HepG2 (cell line): ENCODE measurements at regions not wholly inside any gene's neighbourhood (a gene's known extent, or its start where the extent isn't known, plus 50 kb on each side); places are given as distances from the start of the nearest gene placed in this dataset.

Experiments used
- ATF7 ChIP-seq, 2 experiments: fragments of 450-650 bp in 1 of 2; sonication (generic) in 1 of 2; formaldehyde crosslinking in 1 of 2; IDR thresholded peaks; 2 replicates each; pipeline versions ENCODE4 v1.4.0 to v1.6.1; 2016 to 2020; ENCODE audit warnings: antibody characterized with exemption in 1 of 2, mild to moderate bottlenecking in 1 of 2, missing genetic modification reagents in 1 of 2
- ATF7-NPFF ChIP-seq: sonication (generic); formaldehyde crosslinking; IDR thresholded peaks from 2 replicates; pipeline ENCODE4 v1.8.1; 2023; ENCODE audit warnings: mild to moderate bottlenecking, low read depth, missing genetic modification reagents, moderate library complexity
- CBX2 ChIP-seq, 2 experiments: fragments of 200-600 bp in 1 of 2; sonication (generic); formaldehyde crosslinking in 1 of 2; IDR thresholded peaks; 2 replicates each; pipeline versions ENCODE4 v1.7.0 to v1.8.1; 2018 to 2022; ENCODE audit warnings: low read depth in 2 of 2, low read length in 1 of 2, mild to moderate bottlenecking in 1 of 2, missing genetic modification reagents in 1 of 2
- ETV6 ChIP-seq: sonication (generic); formaldehyde crosslinking; conservative IDR thresholded peaks from 2 replicates; pipeline ENCODE4 v1.4.0; 2020; ENCODE audit warnings: missing genetic modification reagents
- FOXJ3 ChIP-seq: sonication (generic); formaldehyde crosslinking; IDR thresholded peaks from 2 replicates; pipeline ENCODE4 v1.4.0; 2020; ENCODE audit warnings: missing genetic modification reagents, mild to moderate bottlenecking, borderline replicate concordance
- HMGA1 ChIP-seq: sonication (generic); formaldehyde crosslinking; conservative IDR thresholded peaks from 2 replicates; pipeline ENCODE4 v1.4.0; 2020; ENCODE audit warnings: missing genetic modification reagents
- KMT2B ChIP-seq: IDR thresholded peaks from 2 replicates; pipeline ENCODE4 v1.6.1; 2016; ENCODE audit warnings: missing genetic modification reagents, missing compliant biosample characterization
- PITX1 ChIP-seq: sonication (generic); formaldehyde crosslinking; IDR thresholded peaks from 2 replicates; pipeline ENCODE4 v1.5.1; 2020; ENCODE audit warnings: mild to moderate bottlenecking, missing genetic modification reagents
- ZKSCAN5 ChIP-seq: sonication (generic); formaldehyde crosslinking; IDR thresholded peaks from 2 replicates; pipeline ENCODE4 v1.5.1; 2020; ENCODE audit warnings: mild to moderate bottlenecking, missing genetic modification reagents
- ZNF570 ChIP-seq: sonication (generic); formaldehyde crosslinking; IDR thresholded peaks from 2 replicates; pipeline ENCODE4 v1.4.0; 2020; ENCODE audit warnings: mild to moderate bottlenecking, missing genetic modification reagents, borderline replicate concordance
- TF ChIP-seq, protein P1 (sequence below): sonication (generic); formaldehyde crosslinking; IDR thresholded peaks from 2 replicates; pipeline ENCODE4 v1.5.1; 2020; ENCODE audit warnings: missing genetic modification reagents, mild to moderate bottlenecking, borderline replicate concordance
- TF ChIP-seq, protein P2 (sequence below): sonication (generic); formaldehyde crosslinking; IDR thresholded peaks from 2 replicates; pipeline ENCODE4 v1.5.0; 2020; ENCODE audit warnings: missing genetic modification reagents, mild to moderate bottlenecking, borderline replicate concordance
- TF ChIP-seq, protein P3 (sequence below): sonication (generic); formaldehyde crosslinking; IDR thresholded peaks from 2 replicates; pipeline ENCODE4 v1.8.1; 2023; ENCODE audit warnings: mild to moderate bottlenecking, moderate library complexity, missing genetic modification reagents
- TF ChIP-seq, protein P4 (sequence below): sonication (generic); formaldehyde crosslinking; IDR thresholded peaks from 2 replicates; pipeline ENCODE4 v1.4.0; 2020; ENCODE audit warnings: missing genetic modification reagents
- TF ChIP-seq, protein P5 (sequence below): IDR thresholded peaks from 2 replicates; pipeline ENCODE4 v1.6.1; 2012; ENCODE audit warnings: low read depth, low read length, improper control_type of control experiment
- TF ChIP-seq, protein P6 (sequence below): sonication (generic); formaldehyde crosslinking; IDR thresholded peaks from 2 replicates; pipeline ENCODE4 v1.4.0; 2020; ENCODE audit warnings: mild to moderate bottlenecking, missing genetic modification reagents, borderline replicate concordance

DNA sequence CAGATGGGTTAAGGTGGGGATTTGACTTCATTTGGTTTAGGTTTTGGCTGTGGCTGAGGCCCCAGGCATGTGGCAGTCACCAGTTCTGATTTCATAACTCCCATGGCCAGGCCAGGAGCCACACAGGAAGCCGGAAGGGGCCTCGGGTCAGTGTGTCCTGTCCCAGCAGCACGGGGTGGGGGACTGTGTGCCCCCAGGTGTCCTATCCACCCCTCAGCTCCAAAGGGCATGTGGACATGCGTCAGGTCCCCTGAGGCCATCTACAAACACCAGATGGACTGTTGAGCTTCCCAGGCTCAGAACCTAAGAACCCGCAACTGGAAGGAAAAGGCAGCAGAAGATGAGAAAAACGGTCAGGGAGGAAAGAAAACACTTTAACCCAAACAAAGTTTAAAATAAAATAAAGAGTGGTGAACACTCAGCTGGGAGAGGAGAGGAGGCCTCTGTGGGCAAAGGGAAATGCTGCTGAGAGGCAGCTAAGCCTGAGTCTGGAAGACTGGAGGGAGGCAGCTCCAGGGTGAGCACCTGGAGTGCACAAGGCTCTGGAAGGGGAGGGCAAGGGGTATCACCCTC is 260.8 kb downstream of the AUH start (continued):
- TF ChIP-seq CBX2 (IDR thresholded peaks at IDR 0.05; ENCODE audit: low read depth, low read length): no peak
- 0 out of 2 replicates have a peak, but pooled peaks have one; percentile 42 for TF ChIP-seq CBX2 (CRISPR knock-in tag; IDR thresholded peaks at IDR 0.05; ENCODE audit: low read depth)
- no peak for TF ChIP-seq HMGA1 (CRISPR knock-in tag)
- no peak for TF ChIP-seq ZNF570 (CRISPR knock-in tag)
- no peak for TF ChIP-seq ATF7 (IDR thresholded peaks at IDR 0.05)
- TF ChIP-seq ATF7 (CRISPR knock-in tag; IDR thresholded peaks at IDR 0.05): no peak
- no peak for TF ChIP-seq KMT2B (CRISPR knock-in tag)
- TF ChIP-seq, protein P1, sequence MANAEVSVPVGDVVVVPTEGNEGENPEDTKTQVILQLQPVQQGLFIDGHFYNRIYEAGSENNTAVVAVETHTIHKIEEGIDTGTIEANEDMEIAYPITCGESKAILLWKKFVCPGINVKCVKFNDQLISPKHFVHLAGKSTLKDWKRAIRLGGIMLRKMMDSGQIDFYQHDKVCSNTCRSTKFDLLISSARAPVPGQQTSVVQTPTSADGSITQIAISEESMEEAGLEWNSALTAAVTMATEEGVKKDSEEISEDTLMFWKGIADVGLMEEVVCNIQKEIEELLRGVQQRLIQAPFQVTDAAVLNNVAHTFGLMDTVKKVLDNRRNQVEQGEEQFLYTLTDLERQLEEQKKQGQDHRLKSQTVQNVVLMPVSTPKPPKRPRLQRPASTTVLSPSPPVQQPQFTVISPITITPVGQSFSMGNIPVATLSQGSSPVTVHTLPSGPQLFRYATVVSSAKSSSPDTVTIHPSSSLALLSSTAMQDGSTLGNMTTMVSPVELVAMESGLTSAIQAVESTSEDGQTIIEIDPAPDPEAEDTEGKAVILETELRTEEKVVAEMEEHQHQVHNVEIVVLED: peak; percentile 43; the same call in 1 of the 2 replicates
- TF ChIP-seq, protein P2, sequence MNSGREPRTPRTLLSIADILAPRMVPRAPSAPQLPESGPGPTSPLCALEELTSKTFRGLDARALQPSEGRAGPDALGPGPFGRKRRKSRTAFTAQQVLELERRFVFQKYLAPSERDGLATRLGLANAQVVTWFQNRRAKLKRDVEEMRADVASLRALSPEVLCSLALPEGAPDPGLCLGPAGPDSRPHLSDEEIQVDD (CRISPR knock-in tag): no peak
- TF ChIP-seq FOXJ3 (CRISPR knock-in tag): peak; percentile 85
- peak; percentile 72; the same call in 1 of the 2 replicates for TF ChIP-seq ATF7-NPFF (CRISPR knock-in tag)
- TF ChIP-seq, protein P3, sequence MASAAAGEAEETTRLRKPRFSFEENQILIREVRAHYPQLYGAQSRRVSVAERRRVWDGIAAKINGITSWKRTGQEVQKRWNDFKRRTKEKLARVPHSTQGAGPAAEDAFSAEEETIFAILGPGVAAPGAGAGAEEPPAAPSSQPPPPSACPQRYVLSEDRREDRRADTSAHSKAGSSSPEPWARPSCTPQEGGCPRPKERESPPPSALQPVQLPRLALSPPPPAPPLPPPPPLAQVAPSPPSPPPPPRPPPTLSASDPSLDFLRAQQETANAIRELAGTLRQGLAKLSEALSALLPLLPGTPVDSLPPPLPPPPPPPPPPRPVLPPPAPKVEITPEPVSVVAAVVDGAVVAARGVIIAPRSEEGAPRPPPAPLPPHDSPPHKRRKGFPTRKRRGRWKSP: no peak
- TF ChIP-seq, protein P4, sequence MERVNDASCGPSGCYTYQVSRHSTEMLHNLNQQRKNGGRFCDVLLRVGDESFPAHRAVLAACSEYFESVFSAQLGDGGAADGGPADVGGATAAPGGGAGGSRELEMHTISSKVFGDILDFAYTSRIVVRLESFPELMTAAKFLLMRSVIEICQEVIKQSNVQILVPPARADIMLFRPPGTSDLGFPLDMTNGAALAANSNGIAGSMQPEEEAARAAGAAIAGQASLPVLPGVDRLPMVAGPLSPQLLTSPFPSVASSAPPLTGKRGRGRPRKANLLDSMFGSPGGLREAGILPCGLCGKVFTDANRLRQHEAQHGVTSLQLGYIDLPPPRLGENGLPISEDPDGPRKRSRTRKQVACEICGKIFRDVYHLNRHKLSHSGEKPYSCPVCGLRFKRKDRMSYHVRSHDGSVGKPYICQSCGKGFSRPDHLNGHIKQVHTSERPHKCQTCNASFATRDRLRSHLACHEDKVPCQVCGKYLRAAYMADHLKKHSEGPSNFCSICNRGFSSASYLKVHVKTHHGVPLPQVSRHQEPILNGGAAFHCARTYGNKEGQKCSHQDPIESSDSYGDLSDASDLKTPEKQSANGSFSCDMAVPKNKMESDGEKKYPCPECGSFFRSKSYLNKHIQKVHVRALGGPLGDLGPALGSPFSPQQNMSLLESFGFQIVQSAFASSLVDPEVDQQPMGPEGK: peak; percentile 100
- TF ChIP-seq ZKSCAN5: no peak
- no peak for TF ChIP-seq ETV6
- TF ChIP-seq PITX1 (CRISPR knock-in tag): no peak; the same call in 1 of the 2 replicates
- TF ChIP-seq, protein P5, sequence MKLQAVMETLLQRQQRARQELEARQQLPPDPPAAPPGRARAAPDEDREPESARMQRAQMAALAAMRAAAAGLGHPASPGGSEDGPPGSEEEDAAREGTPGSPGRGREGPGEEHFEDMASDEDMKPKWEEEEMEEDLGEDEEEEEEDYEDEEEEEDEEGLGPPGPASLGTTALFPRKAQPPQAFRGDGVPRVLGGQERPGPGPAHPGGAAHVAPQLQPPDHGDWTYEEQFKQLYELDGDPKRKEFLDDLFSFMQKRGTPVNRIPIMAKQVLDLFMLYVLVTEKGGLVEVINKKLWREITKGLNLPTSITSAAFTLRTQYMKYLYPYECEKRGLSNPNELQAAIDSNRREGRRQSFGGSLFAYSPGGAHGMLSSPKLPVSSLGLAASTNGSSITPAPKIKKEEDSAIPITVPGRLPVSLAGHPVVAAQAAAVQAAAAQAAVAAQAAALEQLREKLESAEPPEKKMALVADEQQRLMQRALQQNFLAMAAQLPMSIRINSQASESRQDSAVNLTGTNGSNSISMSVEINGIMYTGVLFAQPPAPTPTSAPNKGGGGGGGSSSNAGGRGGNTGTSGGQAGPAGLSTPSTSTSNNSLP: no peak
- TF ChIP-seq, protein P6, sequence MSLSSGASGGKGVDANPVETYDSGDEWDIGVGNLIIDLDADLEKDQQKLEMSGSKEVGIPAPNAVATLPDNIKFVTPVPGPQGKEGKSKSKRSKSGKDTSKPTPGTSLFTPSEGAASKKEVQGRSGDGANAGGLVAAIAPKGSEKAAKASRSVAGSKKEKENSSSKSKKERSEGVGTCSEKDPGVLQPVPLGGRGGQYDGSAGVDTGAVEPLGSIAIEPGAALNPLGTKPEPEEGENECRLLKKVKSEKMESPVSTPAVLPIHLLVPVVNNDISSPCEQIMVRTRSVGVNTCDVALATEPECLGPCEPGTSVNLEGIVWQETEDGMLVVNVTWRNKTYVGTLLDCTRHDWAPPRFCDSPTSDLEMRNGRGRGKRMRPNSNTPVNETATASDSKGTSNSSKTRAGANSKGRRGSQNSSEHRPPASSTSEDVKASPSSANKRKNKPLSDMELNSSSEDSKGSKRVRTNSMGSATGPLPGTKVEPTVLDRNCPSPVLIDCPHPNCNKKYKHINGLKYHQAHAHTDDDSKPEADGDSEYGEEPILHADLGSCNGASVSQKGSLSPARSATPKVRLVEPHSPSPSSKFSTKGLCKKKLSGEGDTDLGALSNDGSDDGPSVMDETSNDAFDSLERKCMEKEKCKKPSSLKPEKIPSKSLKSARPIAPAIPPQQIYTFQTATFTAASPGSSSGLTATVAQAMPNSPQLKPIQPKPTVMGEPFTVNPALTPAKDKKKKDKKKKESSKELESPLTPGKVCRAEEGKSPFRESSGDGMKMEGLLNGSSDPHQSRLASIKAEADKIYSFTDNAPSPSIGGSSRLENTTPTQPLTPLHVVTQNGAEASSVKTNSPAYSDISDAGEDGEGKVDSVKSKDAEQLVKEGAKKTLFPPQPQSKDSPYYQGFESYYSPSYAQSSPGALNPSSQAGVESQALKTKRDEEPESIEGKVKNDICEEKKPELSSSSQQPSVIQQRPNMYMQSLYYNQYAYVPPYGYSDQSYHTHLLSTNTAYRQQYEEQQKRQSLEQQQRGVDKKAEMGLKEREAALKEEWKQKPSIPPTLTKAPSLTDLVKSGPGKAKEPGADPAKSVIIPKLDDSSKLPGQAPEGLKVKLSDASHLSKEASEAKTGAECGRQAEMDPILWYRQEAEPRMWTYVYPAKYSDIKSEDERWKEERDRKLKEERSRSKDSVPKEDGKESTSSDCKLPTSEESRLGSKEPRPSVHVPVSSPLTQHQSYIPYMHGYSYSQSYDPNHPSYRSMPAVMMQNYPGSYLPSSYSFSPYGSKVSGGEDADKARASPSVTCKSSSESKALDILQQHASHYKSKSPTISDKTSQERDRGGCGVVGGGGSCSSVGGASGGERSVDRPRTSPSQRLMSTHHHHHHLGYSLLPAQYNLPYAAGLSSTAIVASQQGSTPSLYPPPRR (CRISPR knock-in tag): peak; percentile 85; the same call in 1 of the 2 replicates
